Daoy (cell line): ENCODE measurements at regions not wholly inside any gene's neighbourhood (a gene's known extent, or its start where the extent isn't known, plus 50 kb on each side); places are given as distances from the start of the nearest gene placed in this dataset.

Source experiments
- DNase-seq: peaks from one replicate; pipeline ENCODE4 v3.0.0-alpha.2; 2015; ENCODE audit warnings: low read depth

- DNase-seq = no peak
Measured at GRCh38 chr1:97976801-97977200, 56.0 kb upstream of the DPYD start.
